NCI-H2107 treated with DMSO at 0.1 percent for 48 hours (cell line): ENCODE measurements at regions not wholly inside any gene's neighbourhood (a gene's known extent, or its start where the extent isn't known, plus 50 kb on each side); places are given as distances from the start of the nearest gene placed in this dataset.
"Not testable (repeated sequence)": the region's sequence is repeated elsewhere in the genome, so short reads cannot be mapped to it uniquely, and the experiment has no call there.

Source experiments
- DNase-seq: peaks from one replicate; lab custom pipeline; 2025; ENCODE audit not compliant: unreplicated experiment; lab: John Stamatoyannopoulos, UW

- DNase-seq = no peak
Observed at GRCh38 chr13:81637457-81637856, 1296.5 kb upstream of the SPRY2 start.

GRCh38 chr13:81636120-81636519 lies 1295.2 kb upstream of the SPRY2 start:
- DNase-seq = no peak

- DNase-seq = no peak
Observed at GRCh38 chr13:81615031-81615430, 1274.1 kb upstream of the SPRY2 start.

- DNase-seq = no peak
Observed at GRCh38 chr13:81610644-81611043, 1269.7 kb upstream of the SPRY2 start.

- no peak for DNase-seq
Observed at GRCh38 chr13:81609335-81609734, 1268.4 kb upstream of the SPRY2 start.

GRCh38 chr13:81606074-81606473 lies 1265.1 kb upstream of the SPRY2 start:
- DNase-seq = no peak

GRCh38 chr13:81602241-81602640 lies 1261.3 kb upstream of the SPRY2 start:
- DNase-seq = no peak

GRCh38 chr13:81597101-81597500 lies 1256.2 kb upstream of the SPRY2 start:
- no peak for DNase-seq

- no peak for DNase-seq
Observed at GRCh38 chr13:81596224-81596753, 1255.4 kb upstream of the SPRY2 start.

- DNase-seq = no peak
Observed at GRCh38 chr13:81591528-81592220, 1250.7 kb upstream of the SPRY2 start.

GRCh38 chr13:81582381-81582780 lies 1241.5 kb upstream of the SPRY2 start:
- DNase-seq = no peak

- peak; percentile 8 for DNase-seq
Observed at GRCh38 chr13:81577601-81578195, 1236.8 kb upstream of the SPRY2 start.

GRCh38 chr13:81568824-81569223 lies 1227.9 kb upstream of the SPRY2 start:
- DNase-seq = no peak

GRCh38 chr13:81565849-81566248 lies 1224.9 kb upstream of the SPRY2 start:
- DNase-seq = no peak

GRCh38 chr13:81563091-81563490 lies 1222.2 kb upstream of the SPRY2 start:
- DNase-seq = no peak

GRCh38 chr13:81562598-81562997 lies 1221.7 kb upstream of the SPRY2 start:
- DNase-seq = no peak

GRCh38 chr13:81551036-81551435 lies 1210.1 kb upstream of the SPRY2 start:
- DNase-seq = no peak

- not testable (repeated sequence) for DNase-seq
Observed at GRCh38 chr13:81546294-81546693, 1205.4 kb upstream of the SPRY2 start.

- no peak for DNase-seq
Observed at GRCh38 chr13:81540777-81541176, 1199.9 kb upstream of the SPRY2 start.

- DNase-seq = no peak
Observed at GRCh38 chr13:81539643-81540150, 1198.8 kb upstream of the SPRY2 start.

GRCh38 chr13:81498969-81499368 lies 1158.0 kb upstream of the SPRY2 start:
- no peak for DNase-seq

GRCh38 chr13:81493144-81493543 lies 1152.2 kb upstream of the SPRY2 start:
- no peak for DNase-seq
